Adrenal gland (tissue), 9 donors: ENCODE measurements at regions not wholly inside any gene's neighbourhood (a gene's known extent, or its start where the extent isn't known, plus 50 kb on each side); places are given as distances from the start of the nearest gene placed in this dataset.

ENCODE experiments used
- DNase-seq, 7 donors: peaks; one replicate each; pipeline ENCODE4 v3.0.0-alpha.2; 2019 to 2020
- H3K27ac ChIP-seq, 5 donors: fragments of 200-600 bp; sonication (generic) in 4 of 5; 1 replicate in 3 of 5; 2 replicates in 2 of 5; pipeline versions ENCODE4 v1.5.1 to v1.8.0; 2016 to 2020; ENCODE audit warnings: mild to moderate bottlenecking in 1 of 5
- H3K27me3 ChIP-seq: fragments of 200-600 bp; 2 replicates; pipeline ENCODE4 v1.8.0; 2021
- H3K36me3 ChIP-seq, 2 donors: fragments of 200-600 bp; replicated peaks in 1 of 2; 1 replicate in 1 of 2; 2 replicates in 1 of 2; pipeline versions ENCODE4 v1.5.1 to v1.8.0; 2018 to 2022
- H3K4me1 ChIP-seq, 2 donors: fragments of 200-600 bp; replicated peaks in 1 of 2; 1 replicate in 1 of 2; 2 replicates in 1 of 2; pipeline versions ENCODE4 v1.5.1 to v1.8.0; 2018 to 2021
- H3K4me3 ChIP-seq, 4 donors: fragments of 200-600 bp; sonication (generic) in 3 of 4; one replicate each; pipeline ENCODE4 v1.5.1; 2016 to 2018
- H3K9me3 ChIP-seq, 3 donors: fragments of 200-600 bp; sonication (generic) in 1 of 3; replicated peaks in 1 of 3; 1 replicate in 2 of 3; 2 replicates in 1 of 3; pipeline versions ENCODE4 v1.5.1 to v1.8.0; 2016 to 2021
- POLR2A ChIP-seq, 2 donors: fragments of 450-650 bp; IDR thresholded peaks; one replicate each; pipeline ENCODE4 v1.6.1; 2017; ENCODE audit warnings: antibody characterized with exemption in 2 of 2, mild to moderate bottlenecking in 2 of 2, moderate library complexity in 1 of 2
- WGBS, 4 donors: extraction: QIAGEN DNeasy Blood & Tissue Kit in 2 of 4; methylation state at CpG; one replicate each; pipeline versions ENCODE4 v1.1.5 to v1.1.7; 2013 to 2017; 5-methylcytosine and 5-hydroxymethylcytosine counted together
- intact Hi-C, 2 donors: fragments of 100-400 bp; cut with DNase I; formaldehyde crosslinking; loops; one replicate each; pipeline versions ENCODE4 v1.14.1 to v1.15.0; 2022 to 2023
- TF ChIP-seq, protein P1 (sequence below), 6 experiments: fragments of 450-650 bp in 4 of 6; fragments of 200-600 bp in 2 of 6; sonication (generic) in 1 of 6; IDR thresholded peaks; 1 replicate in 5 of 6; 2 replicates in 1 of 6; pipeline versions ENCODE4 v1.5.1 to v1.8.0; 2016 to 2021; ENCODE audit warnings: antibody characterized with exemption in 6 of 6, mild to moderate bottlenecking in 2 of 6, moderate library complexity in 1 of 6
- donor health status: healthy with polysubstance abuse.
- donor health status: Bipolar disorder and iron deficiency.
- donor health status: DM: yes; HTN: yes; CAD: no.
- donor health status: DM: no; HTN: no; CAD: no.
- donor health status: DM: no; HTN: no; CAD: no.

GRCh38 chr16:73210084-73210483, 162.2 kb upstream of the ZFHX3 start:
- Histone ChIP-seq H3K27ac (no peak overlapping the region), H3K27me3 (no peaks in the 10 kb centered on the region), H3K4me1 (no peaks in the 10 kb centered on the region), H3K36me3 (no peaks in the 10 kb centered on the region), H3K9me3 (no peaks in the 10 kb centered on the region), H3K4me3 (no peak overlapping the region)
- 76 to 88% (median 85%) methylated on average over 4 of the region's 4 CpGs for WGBS, 4 donors
- DNase-seq, result no peak
- TF ChIP-seq, protein P1, sequence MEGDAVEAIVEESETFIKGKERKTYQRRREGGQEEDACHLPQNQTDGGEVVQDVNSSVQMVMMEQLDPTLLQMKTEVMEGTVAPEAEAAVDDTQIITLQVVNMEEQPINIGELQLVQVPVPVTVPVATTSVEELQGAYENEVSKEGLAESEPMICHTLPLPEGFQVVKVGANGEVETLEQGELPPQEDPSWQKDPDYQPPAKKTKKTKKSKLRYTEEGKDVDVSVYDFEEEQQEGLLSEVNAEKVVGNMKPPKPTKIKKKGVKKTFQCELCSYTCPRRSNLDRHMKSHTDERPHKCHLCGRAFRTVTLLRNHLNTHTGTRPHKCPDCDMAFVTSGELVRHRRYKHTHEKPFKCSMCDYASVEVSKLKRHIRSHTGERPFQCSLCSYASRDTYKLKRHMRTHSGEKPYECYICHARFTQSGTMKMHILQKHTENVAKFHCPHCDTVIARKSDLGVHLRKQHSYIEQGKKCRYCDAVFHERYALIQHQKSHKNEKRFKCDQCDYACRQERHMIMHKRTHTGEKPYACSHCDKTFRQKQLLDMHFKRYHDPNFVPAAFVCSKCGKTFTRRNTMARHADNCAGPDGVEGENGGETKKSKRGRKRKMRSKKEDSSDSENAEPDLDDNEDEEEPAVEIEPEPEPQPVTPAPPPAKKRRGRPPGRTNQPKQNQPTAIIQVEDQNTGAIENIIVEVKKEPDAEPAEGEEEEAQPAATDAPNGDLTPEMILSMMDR (IDR thresholded peaks at IDR 0.05), result no peak
- TF ChIP-seq POLR2A (IDR thresholded peaks at IDR 0.05), result no peak
- intact Hi-C loops, result no loop called here

DNA sequence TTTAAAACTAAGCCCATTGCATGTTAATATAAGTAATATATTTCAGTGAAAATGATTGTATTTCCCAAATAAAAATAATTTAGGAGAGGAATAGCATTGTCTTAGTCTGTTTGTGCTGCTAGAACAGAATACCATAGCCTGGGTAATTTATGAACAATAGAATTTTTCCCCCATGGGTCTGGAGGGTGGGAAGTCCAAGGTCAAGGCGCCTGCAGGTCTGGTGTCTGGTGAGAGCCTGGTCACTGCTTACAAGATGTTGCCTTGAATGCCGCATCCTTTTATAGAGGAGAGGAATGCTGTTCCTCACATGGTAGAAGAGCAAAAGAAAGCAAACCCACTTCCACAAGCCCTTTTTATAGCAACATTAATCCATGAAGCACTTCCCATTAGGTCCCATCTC, 161.3 kb upstream of the ZFHX3 start:
- no peaks in the 10 kb centered on the region for H3K4me1 ChIP-seq
- H3K36me3 ChIP-seq, result no peaks in the 10 kb centered on the region
- H3K9me3 ChIP-seq, result no peaks in the 10 kb centered on the region
- no peaks in the 10 kb centered on the region for H3K27me3 ChIP-seq
- WGBS, 4 donors, result 92 to 100% (median 98%) methylated on average over 2 of the region's 2 CpGs
- intact Hi-C loops, result no loop called here
- no peak overlapping the region for H3K4me3 ChIP-seq
- TF ChIP-seq, protein P1 (IDR thresholded peaks at IDR 0.05), result no peak
- no peak for TF ChIP-seq POLR2A (IDR thresholded peaks at IDR 0.05)
- no peak for DNase-seq
- no peak overlapping the region for H3K27ac ChIP-seq

DNA sequence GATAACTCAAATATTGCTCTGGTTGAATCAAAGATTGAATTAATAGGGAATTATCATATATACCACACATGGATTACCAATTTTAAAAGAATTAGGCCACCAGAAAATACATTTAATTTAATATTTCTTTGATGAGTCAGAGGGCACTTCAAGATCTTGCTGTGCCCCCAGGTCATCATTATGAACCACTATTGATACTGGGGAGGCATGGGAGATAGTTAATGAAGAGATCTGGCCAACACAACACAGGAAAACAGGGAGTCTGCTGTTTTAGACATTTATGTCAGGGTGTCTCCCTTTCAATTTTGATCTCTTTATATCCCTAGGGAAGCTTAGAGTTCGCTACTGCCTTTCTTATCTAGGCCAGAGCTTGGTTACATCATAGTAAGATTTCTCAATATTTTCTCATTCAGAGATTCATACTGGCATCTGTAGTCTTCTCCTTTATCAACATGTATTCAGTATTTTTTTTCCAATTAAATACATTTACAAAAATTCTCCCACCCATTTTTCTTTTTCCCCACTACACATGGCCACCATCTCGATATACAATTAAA, 158.3 kb upstream of the ZFHX3 start:
- TF ChIP-seq POLR2A (IDR thresholded peaks at IDR 0.05), result no peak
- TF ChIP-seq, protein P1 (IDR thresholded peaks at IDR 0.05), result no peak
- no peaks in the 10 kb centered on the region for H3K9me3 ChIP-seq
- 58 to 69% (median 63%) methylated on average over 2 of the region's 2 CpGs for WGBS, 4 donors
- H3K36me3 ChIP-seq, result no peaks in the 10 kb centered on the region
- H3K27ac ChIP-seq, result no peak overlapping the region
- H3K4me3 ChIP-seq, result no peak overlapping the region
- H3K4me1 ChIP-seq, result no peaks in the 10 kb centered on the region
- H3K27me3 ChIP-seq, result no peaks in the 10 kb centered on the region
- no peak for DNase-seq
- intact Hi-C loops, result no loop called here

DNA sequence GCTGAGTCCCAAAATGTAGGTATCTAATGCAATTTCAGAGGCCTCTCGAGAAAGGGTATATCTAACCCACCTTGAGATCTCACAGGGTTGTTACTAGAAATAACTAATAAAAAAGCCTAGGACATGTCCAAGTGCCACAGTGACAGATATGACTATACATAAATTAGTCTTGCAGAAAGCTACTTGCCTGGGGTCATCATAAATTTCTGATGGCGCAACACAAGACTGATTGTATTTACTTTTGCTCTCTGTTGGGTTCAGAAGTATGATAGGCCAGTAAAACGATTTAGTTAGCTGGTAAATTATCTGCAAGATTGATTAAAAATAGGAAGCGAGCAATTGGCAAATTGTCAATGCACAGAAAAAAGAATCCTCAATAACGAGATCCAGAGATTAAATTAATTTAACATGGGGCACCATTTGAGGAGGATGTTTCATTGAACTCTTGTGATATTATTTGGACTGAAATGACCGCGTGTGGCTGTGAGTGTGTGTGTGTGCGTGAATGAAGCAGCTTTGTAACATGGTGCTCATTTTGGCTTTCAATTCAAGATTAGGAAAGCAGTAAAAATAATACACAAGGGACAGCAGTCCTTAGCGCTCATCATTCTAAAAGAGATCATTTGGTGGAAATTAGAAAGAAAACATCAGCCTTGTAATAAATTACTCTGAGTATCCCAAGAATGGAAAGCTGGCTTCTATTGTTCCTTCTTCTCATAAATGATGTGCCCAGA, 157.4 kb upstream of the ZFHX3 start:
- H3K4me1 ChIP-seq, result no peaks in the 10 kb centered on the region
- no peaks in the 10 kb centered on the region for H3K27me3 ChIP-seq
- H3K36me3 ChIP-seq, result no peaks in the 10 kb centered on the region
- intact Hi-C loops, result no loop called here
- no peak for DNase-seq
- H3K9me3 ChIP-seq, result no peaks in the 10 kb centered on the region
- no peak overlapping the region for H3K4me3 ChIP-seq
- 85 to 87% (median 87%) methylated on average over 9 of the region's 9 CpGs for WGBS, 4 donors
- no peak for TF ChIP-seq POLR2A (IDR thresholded peaks at IDR 0.05)
- TF ChIP-seq, protein P1 (IDR thresholded peaks at IDR 0.05), result no peak
- H3K27ac ChIP-seq, result no peak overlapping the region
